ENCODE measurements at regions not wholly inside any gene's neighbourhood (a gene's known extent, or its start where the extent isn't known, plus 50 kb on each side); places are given as distances from the start of the nearest gene placed in this dataset.
A peak's percentile ranks its signal among the peaks of the same experiment; 100 is the strongest.
"Not testable (repeated sequence)": the region's sequence is repeated elsewhere in the genome, so short reads cannot be mapped to it uniquely, and the experiment has no call there.

DNA sequence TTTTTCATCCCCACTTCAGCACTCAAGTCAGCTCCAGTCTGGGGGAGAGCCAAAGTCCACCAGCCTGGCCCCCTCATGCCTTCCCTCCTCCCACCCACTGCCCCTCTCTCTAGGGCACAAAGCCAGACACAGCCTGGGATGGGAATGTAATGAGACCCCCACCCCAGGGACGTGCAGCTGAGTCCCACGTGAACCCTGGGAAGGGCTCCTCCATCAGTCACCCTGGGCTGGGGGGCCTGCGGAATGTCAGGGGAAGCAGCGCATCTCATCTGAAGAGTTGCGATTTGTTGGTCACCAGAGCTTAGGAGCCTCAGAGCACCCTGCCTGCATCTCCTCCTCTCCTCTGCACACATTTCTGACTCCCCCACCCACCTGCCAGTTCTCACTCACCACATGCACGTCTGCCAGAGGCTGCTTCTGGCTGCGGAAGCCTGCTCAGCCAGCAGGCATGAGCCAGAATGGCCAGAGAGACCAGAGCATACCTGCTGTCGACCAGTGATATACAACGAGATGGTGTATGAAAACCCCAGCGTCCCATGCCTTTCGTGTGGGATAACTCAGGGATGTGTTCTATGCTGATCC is 167.1 kb upstream of the TOP1 start:
- DNase-seq, result no peak

DNA sequence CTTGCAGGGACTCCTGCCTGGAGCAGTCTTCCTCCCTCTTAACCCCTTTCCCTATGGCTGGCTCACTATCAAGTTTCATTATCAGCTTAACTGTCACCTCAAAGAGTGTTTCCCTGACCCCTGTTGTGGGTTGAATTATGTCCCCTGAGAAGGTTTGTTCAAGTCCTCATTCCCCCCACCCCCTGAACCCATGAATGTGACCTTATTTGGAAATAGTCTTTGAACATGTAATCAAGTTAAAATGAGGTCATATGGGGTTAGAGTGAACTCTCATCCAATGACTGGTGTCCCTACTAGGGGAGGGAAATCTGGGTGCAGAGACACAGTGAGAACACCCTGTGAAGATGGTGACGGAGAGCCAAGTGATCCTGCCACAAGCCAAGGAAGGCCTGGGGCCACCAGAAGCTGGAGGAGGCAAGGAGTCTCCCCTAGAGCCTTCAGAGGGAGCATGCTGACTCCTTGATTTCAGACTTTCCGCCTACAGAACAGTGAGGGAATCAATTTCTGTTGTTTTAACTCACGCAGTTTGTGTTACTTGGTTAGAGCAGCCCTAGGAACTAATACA is 165.2 kb upstream of the TOP1 start:
- DNase-seq, result no peak

- DNase-seq, result no peak
Observed at GRCh38 chr20:40864470-40864869, 164.2 kb upstream of the TOP1 start.

DNA sequence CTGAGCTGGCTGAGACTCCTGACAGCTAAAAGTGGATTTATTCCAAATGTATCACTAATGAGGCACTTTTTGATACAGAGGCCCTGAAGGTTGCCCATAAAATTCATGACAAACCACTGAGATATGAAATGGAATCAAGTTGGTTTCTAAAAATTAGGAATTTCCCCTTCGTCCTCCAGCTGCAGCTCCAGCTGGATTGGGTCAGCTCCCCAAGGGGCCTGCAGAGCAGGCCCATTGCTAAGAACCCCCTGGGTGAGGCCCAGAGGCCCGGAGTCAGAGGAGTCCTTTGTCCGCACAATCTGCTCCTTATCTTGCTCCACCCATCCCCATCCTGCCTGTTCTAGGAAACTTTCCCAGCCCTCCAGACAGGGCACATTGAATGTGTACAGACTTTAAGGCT is 163.5 kb upstream of the TOP1 start:
- DNase-seq, result no peak

DNA sequence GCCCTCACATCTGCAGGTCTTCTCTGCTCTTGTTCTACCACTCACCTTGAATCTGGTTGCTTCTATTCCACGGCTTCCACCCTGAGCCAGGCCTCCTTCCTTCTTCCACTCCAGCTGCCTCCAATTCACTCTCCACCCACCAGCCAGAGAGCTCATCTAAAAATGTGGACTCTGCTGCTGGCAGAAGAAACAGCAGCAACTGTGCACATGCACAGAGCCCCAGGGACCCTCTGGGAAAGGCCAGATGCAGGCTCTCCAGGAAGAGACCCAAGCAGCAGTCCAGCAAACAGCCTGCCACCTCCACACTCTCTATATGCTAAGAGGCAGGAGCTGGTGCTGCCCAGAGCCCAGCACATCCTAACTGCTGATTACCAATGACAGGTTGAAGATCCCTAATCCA is 162.6 kb upstream of the TOP1 start:
- DNase-seq, result no peak

DNA sequence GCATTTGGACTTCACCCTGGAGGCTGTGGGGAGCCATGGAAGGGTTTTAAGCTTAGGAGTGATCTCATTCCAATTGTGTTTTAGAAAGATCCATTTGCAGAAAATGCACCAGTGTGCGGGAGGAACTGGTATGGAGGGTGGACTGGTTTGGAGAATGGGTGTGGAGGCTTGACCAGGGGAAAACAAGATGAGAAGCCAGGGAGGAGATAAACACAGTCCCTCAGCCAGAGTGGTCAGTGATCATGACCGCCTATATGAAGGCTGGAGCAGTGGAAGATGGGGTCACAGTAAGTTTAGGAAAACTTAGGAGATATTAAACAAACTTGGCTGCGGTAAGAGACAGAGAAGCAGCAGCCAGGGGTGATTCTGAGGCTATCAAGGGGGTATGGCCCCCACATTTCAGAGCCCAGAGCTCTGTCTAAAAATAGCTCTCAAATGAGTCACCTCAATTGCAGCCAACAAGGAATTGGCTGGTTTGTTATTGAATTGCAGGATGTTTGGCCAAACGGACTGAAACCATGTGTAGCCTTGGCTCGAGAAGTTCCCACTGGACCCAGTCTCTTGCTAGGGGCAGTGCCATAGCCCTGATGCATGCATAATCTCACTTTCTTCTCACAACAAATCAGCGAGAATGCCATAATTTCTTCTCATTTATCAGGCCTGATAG is 159.9 kb upstream of the TOP1 start:
- DNase-seq, result no peak

GRCh38 chr20:40869218-40870147 is 159.1 kb upstream of the TOP1 start:
- no peak for DNase-seq

- DNase-seq, result no peak
Observed at GRCh38 chr20:40875116-40876085, 153.2 kb upstream of the TOP1 start.

DNA sequence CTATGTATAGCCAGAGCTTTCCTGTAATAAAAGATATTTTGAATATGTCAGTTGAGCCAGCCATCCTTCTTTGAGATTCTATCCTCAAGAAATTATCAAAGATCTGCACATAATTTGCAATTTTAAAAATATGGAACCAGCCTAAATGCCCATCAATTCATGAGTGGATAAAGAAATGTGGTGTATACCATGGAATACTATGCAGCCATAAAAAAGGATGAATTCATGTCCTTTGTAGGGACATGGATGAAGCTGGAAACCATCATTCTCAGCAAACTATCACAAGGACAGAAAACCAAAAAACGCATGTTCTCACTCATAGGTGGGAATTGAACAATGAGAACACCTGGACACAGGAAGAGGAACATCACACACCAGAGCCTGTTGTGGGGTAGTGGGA is 150.5 kb upstream of the TOP1 start:
- not testable (repeated sequence) for DNase-seq

DNA sequence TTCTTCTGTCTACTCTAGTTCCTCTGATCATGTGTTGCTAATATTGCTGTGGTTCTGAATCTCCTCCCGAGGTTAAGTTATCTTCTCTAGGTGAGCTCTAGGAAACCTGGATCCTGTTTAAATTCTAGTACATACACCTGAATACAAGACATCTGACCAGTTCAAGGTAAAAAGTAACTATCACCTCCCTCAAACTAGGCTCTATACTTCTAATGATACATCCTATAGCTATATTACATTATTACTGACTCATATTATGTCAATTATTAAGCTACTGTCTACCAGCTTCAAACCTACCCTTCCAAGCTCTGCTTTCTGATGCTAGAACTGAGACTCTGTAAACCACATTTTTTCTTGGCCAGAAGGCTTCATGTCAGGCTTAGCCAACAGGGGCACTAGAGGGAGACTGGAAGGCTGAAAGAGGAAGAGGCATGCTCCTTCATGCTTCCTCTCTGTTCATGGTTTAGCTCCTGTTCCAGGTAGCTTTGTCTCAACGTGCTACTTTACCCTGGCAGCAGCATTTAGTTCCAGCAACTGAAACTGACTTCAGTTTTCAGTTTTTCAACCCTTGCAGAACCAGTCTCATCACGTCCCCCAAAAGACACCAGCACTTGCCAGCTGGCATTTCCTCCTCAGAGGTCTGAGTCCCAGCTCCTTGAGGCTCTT is 148.4 kb upstream of the TOP1 start:
- peak; percentile 27 for DNase-seq

- no peak for DNase-seq
Observed at GRCh38 chr20:40880729-40881109, 147.9 kb upstream of the TOP1 start.

DNA sequence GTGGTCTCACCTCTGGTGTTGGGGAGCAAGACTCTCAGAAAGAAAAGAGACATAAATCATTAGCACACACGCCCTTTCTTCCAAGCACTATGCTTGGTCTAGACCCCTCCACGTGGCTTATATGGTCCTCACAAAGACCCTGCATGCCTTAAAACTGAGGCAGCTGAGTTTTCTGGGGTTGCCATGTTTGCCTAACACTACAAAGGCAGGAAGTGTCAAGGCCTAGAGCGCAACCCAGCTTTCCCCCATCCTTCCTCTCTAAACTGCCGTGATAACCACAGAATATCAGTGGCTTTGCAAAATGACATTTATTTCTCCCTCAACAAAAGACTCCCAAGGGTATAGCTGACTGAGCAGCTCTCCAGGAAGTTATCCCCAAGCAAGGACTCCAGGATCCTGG is 146.5 kb upstream of the TOP1 start:
- peak; percentile 37 for DNase-seq

GRCh38 chr20:40883097-40883496 is 145.5 kb upstream of the TOP1 start:
- DNase-seq, result no peak

DNA sequence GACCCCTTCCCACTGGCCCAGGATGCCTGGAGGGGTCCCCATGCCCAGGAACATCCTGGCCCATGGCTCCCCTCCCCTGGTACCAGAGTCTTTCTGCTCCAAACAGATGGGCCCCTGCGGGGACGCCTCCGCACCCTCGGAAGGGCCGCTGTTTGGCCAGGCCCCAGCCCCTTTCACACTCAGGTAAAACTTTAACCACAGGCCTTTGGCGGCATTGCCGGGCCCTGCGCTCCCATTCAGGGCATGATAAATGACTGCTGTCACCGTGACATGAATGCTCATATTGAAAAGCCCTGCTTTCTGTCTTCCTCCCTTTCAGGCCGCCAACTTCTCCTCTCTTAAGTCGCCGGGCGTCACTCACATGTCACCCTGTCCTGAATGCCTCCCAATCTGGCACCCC is 141.5 kb upstream of the TOP1 start:
- DNase-seq, result no peak

- not testable (repeated sequence) for DNase-seq
Observed at GRCh38 chr20:40889266-40889665, 139.4 kb upstream of the TOP1 start.

DNA sequence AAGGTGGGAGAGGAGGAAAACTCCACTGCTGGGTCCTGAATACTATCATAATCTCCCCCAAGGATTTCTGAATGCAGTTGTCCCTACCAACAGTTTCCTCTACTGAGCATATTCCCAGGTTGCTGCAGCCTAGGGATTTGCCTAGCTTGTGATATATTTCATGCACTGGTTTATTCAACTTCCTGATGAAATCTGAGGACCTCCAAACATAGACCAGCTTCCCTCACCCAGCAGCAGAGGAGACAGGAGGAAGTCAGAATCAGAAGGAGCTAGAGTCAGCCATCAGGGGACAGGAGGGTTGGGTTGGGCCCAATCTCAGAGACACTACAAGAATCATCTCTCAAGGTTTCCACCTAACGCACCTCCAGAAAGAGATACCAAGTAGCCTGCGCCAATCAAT is 138.4 kb upstream of the TOP1 start:
- DNase-seq, result no peak

DNA sequence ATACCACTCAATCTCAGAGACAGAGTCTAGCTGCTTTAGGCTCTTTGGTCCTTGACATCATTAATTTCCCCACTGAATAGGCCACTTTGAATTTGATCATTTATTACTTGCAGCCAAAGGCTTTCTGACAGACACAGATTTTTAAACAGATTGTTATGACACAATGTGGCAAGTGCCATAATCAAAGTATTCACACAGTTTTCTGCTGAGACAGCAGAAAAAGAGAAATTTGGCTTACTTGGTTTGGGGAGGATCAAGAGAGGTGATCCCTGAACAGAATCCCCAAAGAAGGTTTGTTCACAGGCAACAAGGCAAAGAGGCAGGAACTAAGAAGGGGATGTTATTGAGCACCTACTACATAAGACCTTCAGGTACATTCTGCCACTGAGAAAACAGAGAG is 138.0 kb upstream of the TOP1 start:
- no peak for DNase-seq

- no peak for DNase-seq
Observed at GRCh38 chr20:40891351-40891750, 137.3 kb upstream of the TOP1 start.

GRCh38 chr20:40892642-40893041 is 136.0 kb upstream of the TOP1 start:
- DNase-seq, result no peak

DNA sequence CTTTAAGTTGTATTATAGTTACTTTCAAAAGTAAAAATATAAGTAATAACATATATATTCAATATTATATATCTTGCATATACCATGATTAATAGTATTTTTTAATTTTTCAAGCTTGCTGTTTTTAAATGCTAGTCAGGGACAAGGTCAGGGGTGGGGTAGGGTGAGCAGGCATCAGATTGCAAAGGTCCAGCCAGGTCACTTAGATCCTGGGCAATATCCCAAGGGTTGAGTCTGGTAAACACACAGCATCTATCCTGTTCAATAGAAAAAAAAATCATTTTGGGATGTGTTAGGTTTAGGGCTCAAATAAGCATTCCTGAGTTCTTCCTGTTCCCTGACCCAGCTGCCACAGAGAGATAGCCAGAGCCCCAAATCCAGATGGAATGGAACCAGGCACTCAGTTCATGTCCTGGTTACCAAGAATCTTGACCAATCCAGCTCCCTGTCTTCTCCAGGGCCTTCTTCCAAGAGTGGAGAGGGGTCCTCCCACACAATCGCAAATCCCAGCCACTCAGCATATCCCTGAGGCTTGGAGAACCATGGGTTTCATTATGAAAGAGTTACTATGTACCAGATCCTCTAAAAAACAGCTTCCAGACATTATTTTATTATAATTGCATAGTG is 134.9 kb upstream of the TOP1 start:
- DNase-seq, result no peak

- no peak for DNase-seq
Observed at GRCh38 chr20:40894237-40894630, 134.4 kb upstream of the TOP1 start.

Data from hematopoietic multipotent progenitor cell treated with erythropoietin and hydrocortisone succinate and interleukin-3 and kit ligand, for 6 days (in vitro differentiated cells).